Adrenal gland (tissue), 9 donors: ENCODE measurements at regions not wholly inside any gene's neighbourhood (a gene's known extent, or its start where the extent isn't known, plus 50 kb on each side); places are given as distances from the start of the nearest gene placed in this dataset.

Source experiments
- DNase-seq, 7 donors: peaks; one replicate each; pipeline ENCODE4 v3.0.0-alpha.2; 2019 to 2020
- H3K27ac ChIP-seq, 5 donors: fragments of 200-600 bp; sonication (generic) in 4 of 5; 1 replicate in 3 of 5; 2 replicates in 2 of 5; pipeline versions ENCODE4 v1.5.1 to v1.8.0; 2016 to 2020; ENCODE audit warnings: mild to moderate bottlenecking in 1 of 5
- H3K27me3 ChIP-seq: fragments of 200-600 bp; 2 replicates; pipeline ENCODE4 v1.8.0; 2021
- H3K36me3 ChIP-seq, 2 donors: fragments of 200-600 bp; replicated peaks in 1 of 2; 1 replicate in 1 of 2; 2 replicates in 1 of 2; pipeline versions ENCODE4 v1.5.1 to v1.8.0; 2018 to 2022
- H3K4me1 ChIP-seq, 2 donors: fragments of 200-600 bp; replicated peaks in 1 of 2; 1 replicate in 1 of 2; 2 replicates in 1 of 2; pipeline versions ENCODE4 v1.5.1 to v1.8.0; 2018 to 2021
- H3K4me3 ChIP-seq, 4 donors: fragments of 200-600 bp; sonication (generic) in 3 of 4; one replicate each; pipeline ENCODE4 v1.5.1; 2016 to 2018
- H3K9me3 ChIP-seq, 3 donors: fragments of 200-600 bp; sonication (generic) in 1 of 3; replicated peaks in 1 of 3; 1 replicate in 2 of 3; 2 replicates in 1 of 3; pipeline versions ENCODE4 v1.5.1 to v1.8.0; 2016 to 2021
- POLR2A ChIP-seq, 2 donors: fragments of 450-650 bp; IDR thresholded peaks; one replicate each; pipeline ENCODE4 v1.6.1; 2017; ENCODE audit warnings: antibody characterized with exemption in 2 of 2, mild to moderate bottlenecking in 2 of 2, moderate library complexity in 1 of 2
- WGBS, 4 donors: extraction: QIAGEN DNeasy Blood & Tissue Kit in 2 of 4; methylation state at CpG; one replicate each; pipeline versions ENCODE4 v1.1.5 to v1.1.7; 2013 to 2017; 5-methylcytosine and 5-hydroxymethylcytosine counted together
- intact Hi-C, 2 donors: fragments of 100-400 bp; cut with DNase I; formaldehyde crosslinking; loops; one replicate each; pipeline versions ENCODE4 v1.14.1 to v1.15.0; 2022 to 2023
- TF ChIP-seq, protein P1 (sequence below), 6 experiments: fragments of 450-650 bp in 4 of 6; fragments of 200-600 bp in 2 of 6; sonication (generic) in 1 of 6; IDR thresholded peaks; 1 replicate in 5 of 6; 2 replicates in 1 of 6; pipeline versions ENCODE4 v1.5.1 to v1.8.0; 2016 to 2021; ENCODE audit warnings: antibody characterized with exemption in 6 of 6, mild to moderate bottlenecking in 2 of 6, moderate library complexity in 1 of 6
- donor health status: healthy with polysubstance abuse.
- donor health status: Bipolar disorder and iron deficiency.
- donor health status: DM: yes; HTN: yes; CAD: no.
- donor health status: DM: no; HTN: no; CAD: no.
- donor health status: DM: no; HTN: no; CAD: no.

DNA sequence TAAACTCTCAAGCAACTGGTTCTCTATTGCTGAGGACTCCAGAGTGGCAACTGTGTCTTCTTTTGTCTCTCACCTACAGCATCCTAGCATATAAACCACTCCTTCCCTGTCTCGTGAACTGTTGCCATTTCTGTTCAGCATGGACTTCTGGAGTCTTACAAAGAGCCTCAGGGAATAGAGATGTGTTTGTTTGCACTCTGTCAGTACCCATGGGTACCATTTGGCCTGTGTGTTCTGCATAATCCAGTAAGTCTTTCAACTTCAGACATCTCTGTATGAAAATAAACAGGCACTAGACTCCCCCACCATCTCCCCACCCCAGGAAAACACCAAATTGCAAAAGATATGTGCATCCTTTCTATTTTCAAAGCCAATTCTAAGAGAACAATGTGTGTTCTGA lies 1351.6 kb upstream of the PABPC4L start:
- intact Hi-C loops: no loop called here

DNA sequence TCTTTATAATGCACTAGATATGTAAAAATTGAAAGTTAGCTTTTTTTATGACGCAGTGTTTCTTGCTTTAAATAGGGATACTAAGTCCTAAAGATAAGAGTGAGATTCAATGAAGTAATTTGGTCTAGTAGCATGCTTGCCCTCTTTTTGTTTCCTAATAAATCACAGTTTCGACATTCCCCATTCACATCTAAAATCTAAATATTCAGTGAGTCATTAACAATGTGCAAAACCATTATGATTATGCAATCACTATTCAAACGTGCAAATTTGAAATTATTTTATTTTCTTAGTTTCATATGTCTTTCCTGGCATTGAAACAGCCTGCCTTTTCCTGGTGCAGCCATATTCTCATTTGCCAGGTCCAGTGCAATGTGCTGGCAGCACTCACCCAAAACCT lies 1350.5 kb upstream of the PABPC4L start:
- H3K27me3 ChIP-seq: no peaks in the 10 kb centered on the region
- no peak for TF ChIP-seq POLR2A (IDR thresholded peaks at IDR 0.05)
- TF ChIP-seq, protein P1, sequence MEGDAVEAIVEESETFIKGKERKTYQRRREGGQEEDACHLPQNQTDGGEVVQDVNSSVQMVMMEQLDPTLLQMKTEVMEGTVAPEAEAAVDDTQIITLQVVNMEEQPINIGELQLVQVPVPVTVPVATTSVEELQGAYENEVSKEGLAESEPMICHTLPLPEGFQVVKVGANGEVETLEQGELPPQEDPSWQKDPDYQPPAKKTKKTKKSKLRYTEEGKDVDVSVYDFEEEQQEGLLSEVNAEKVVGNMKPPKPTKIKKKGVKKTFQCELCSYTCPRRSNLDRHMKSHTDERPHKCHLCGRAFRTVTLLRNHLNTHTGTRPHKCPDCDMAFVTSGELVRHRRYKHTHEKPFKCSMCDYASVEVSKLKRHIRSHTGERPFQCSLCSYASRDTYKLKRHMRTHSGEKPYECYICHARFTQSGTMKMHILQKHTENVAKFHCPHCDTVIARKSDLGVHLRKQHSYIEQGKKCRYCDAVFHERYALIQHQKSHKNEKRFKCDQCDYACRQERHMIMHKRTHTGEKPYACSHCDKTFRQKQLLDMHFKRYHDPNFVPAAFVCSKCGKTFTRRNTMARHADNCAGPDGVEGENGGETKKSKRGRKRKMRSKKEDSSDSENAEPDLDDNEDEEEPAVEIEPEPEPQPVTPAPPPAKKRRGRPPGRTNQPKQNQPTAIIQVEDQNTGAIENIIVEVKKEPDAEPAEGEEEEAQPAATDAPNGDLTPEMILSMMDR (IDR thresholded peaks at IDR 0.05): no peak
- intact Hi-C loops: no loop called here
- DNase-seq: no peak
- H3K9me3 ChIP-seq: no peaks in the 10 kb centered on the region
- H3K4me1 ChIP-seq: no peaks in the 10 kb centered on the region
- H3K27ac ChIP-seq: no peak overlapping the region
- no peaks in the 10 kb centered on the region for H3K36me3 ChIP-seq
- WGBS, 4 donors: 61 to 73% (median 67%) methylated on average over 3 of the region's 3 CpGs
- H3K4me3 ChIP-seq: no peak overlapping the region

More for the DNA sequence above, 1351.6 kb upstream of the PABPC4L start:
- Histone ChIP-seq H3K27ac (no peak overlapping the region), H3K9me3 (no peaks in the 10 kb centered on the region), H3K4me1 (no peaks in the 10 kb centered on the region), H3K27me3 (no peaks in the 10 kb centered on the region), H3K36me3 (peaks cover 0 to 3% of the 10 kb centered on the region in 2 donors), H3K4me3 (no peak overlapping the region)
- no peak for DNase-seq
- 50 to 64% (median 54%) methylated on average over 1 of the region's 1 CpG for WGBS, 4 donors
- no peak for TF ChIP-seq POLR2A (IDR thresholded peaks at IDR 0.05)
- TF ChIP-seq, protein P1 (IDR thresholded peaks at IDR 0.05): no peak

DNA sequence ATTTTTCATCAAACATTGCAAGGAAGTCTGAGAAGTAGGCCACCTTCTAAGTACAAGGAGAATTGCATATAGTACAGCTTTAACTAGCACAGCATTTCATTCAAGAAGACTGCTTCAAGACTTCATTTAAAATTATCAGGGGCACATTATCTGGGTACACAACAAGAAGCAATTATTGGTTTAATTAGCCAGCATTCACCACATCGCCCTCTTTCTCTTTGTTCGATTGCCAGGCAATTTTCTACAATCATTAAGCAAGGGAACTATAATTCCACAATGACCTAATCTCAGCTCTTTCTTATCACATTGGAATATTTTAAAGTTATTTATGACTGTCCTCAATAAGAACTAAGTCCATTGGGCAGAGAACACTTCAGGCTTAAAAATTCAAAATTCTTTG lies 1347.1 kb upstream of the PABPC4L start:
- TF ChIP-seq POLR2A (IDR thresholded peaks at IDR 0.05): no peak
- TF ChIP-seq, protein P1 (IDR thresholded peaks at IDR 0.05): no peak
- 76 to 88% (median 81%) methylated on average over 2 of the region's 2 CpGs for WGBS, 4 donors
- Histone ChIP-seq H3K36me3 (no peaks in the 10 kb centered on the region), H3K27me3 (no peaks in the 10 kb centered on the region), H3K4me3 (no peak overlapping the region), H3K4me1 (no peaks in the 10 kb centered on the region), H3K27ac (no peak overlapping the region), H3K9me3 (no peaks in the 10 kb centered on the region)
- DNase-seq: no peak
- intact Hi-C loops: no loop called here

DNA sequence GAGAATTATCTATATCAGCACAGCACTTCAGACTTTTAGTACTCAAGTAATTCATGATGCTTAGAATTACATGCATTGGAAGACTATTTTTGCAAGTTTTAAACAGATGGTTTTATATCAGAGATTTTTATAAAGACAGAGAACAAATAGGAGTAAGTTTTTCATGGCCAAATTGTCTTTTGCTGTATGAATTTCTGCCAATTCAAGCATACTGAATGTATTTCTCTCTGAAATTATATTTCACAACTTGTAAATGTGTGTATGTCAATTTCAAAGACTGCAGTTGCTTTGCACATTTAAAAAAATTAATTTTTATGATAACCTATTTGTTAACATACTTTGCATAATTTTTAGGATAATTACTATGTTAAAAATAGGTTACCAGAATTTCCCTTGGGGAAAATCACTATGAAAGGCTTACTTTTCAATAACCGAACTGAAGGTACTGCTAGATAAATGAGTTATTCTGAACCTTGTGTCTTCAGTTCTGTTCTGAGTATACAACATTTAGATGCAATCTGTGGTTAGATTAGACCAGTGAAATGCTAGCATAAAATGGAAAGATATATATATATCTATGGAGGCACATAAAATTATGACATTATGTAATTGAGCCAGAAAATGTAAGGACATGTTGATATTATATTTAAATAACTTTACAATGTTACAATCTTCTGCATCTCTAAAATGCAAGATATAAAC lies 1344.2 kb upstream of the PABPC4L start:
- Histone ChIP-seq H3K36me3 (no peaks in the 10 kb centered on the region), H3K9me3 (no peaks in the 10 kb centered on the region), H3K27me3 (no peaks in the 10 kb centered on the region), H3K4me3 (no peak overlapping the region), H3K27ac (no peak overlapping the region), H3K4me1 (no peaks in the 10 kb centered on the region)
- intact Hi-C loops: no loop called here
- DNase-seq: no peak
- 53 to 72% (median 62%) methylated on average over 1 of the region's 1 CpG for WGBS, 4 donors
- TF ChIP-seq, protein P1 (IDR thresholded peaks at IDR 0.05): no peak
- no peak for TF ChIP-seq POLR2A (IDR thresholded peaks at IDR 0.05)
